ENCODE measurements at regions not wholly inside any gene's neighbourhood (a gene's known extent, or its start where the extent isn't known, plus 50 kb on each side); places are given as distances from the start of the nearest gene placed in this dataset.

DNA sequence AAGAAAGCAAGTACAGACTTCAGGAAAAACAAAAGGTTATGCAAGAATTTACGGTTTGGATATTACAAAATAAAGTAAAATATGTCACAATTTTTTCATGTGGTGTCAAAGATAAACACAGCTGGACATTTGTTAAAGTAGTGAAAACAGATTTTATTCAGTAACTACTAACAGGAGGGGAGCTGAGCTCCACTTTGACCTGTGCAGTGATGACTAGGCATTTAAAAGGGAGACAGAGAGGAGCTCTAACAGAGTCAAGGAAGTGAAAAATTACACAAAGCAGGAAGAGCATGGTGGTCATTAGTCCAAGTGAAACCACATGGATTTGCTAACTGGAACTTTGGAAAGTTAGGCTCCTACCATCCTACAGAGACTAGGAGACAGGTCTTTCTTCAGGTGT lies 263.6 kb upstream of the PCSK5 start:
- H3K4me1 ChIP-seq (ENCODE audit: insufficient read depth, low read length) = no peaks in the 10 kb centered on the region
- no peak overlapping the region for H3K4me3 ChIP-seq (ENCODE audit: low read length)
- no peaks in the 10 kb centered on the region for H3K27me3 ChIP-seq (ENCODE audit: insufficient read depth, low read length)
- no peak overlapping the region for H3K27ac ChIP-seq (ENCODE audit: low read length)
- H3K36me3 ChIP-seq (ENCODE audit: insufficient read depth, low read depth, low read length) = no peaks in the 10 kb centered on the region
- no peaks in the 10 kb centered on the region for H3K9me3 ChIP-seq (ENCODE audit: insufficient read depth, low read depth, low read length)
- H3K9ac ChIP-seq (ENCODE audit: low read depth, low read length) = no peak overlapping the region

DNA sequence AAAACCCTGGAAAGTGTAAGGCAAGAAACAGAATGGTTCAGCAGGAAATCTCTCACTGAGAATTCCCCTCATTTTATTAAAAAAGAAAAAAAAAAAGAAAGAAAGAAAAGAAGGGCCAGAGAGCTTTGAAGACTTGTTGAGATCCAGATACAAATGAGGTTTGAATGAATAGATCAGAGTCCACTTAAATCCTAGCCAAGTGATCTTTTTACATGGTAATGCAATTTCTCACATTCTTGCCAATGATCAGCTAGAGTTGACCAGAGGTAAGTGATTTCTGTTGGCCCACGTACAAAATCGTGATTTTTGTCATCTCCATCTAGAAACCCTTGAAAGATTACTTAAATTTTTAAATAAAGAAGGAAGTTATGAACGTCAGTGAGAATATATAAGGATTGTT lies 261.5 kb upstream of the PCSK5 start:
- H3K4me3 ChIP-seq (ENCODE audit: low read length) = no peak overlapping the region
- H3K27ac ChIP-seq (ENCODE audit: low read length) = no peak overlapping the region
- no peaks in the 10 kb centered on the region for H3K4me1 ChIP-seq (ENCODE audit: insufficient read depth, low read length)
- no peaks in the 10 kb centered on the region for H3K9me3 ChIP-seq (ENCODE audit: insufficient read depth, low read depth, low read length)
- no peaks in the 10 kb centered on the region for H3K27me3 ChIP-seq (ENCODE audit: insufficient read depth, low read length)
- no peaks in the 10 kb centered on the region for H3K36me3 ChIP-seq (ENCODE audit: insufficient read depth, low read depth, low read length)
- H3K9ac ChIP-seq (ENCODE audit: low read depth, low read length) = no peak overlapping the region

- H3K4me3 ChIP-seq (ENCODE audit: low read length) = no peak overlapping the region
- no peaks in the 10 kb centered on the region for H3K27me3 ChIP-seq (ENCODE audit: insufficient read depth, low read length)
- no peaks in the 10 kb centered on the region for H3K9me3 ChIP-seq (ENCODE audit: insufficient read depth, low read depth, low read length)
- H3K27ac ChIP-seq (ENCODE audit: low read length) = no peak overlapping the region
- H3K9ac ChIP-seq (ENCODE audit: low read depth, low read length) = no peak overlapping the region
- peaks cover under 1% of the 10 kb centered on the region; the same call in 1 of the 2 replicates for H3K4me1 ChIP-seq (ENCODE audit: insufficient read depth, low read length)
- no peaks in the 10 kb centered on the region for H3K36me3 ChIP-seq (ENCODE audit: insufficient read depth, low read depth, low read length)
Observed at GRCh38 chr9:75633451-75634057, 256.9 kb upstream of the PCSK5 start.

DNA sequence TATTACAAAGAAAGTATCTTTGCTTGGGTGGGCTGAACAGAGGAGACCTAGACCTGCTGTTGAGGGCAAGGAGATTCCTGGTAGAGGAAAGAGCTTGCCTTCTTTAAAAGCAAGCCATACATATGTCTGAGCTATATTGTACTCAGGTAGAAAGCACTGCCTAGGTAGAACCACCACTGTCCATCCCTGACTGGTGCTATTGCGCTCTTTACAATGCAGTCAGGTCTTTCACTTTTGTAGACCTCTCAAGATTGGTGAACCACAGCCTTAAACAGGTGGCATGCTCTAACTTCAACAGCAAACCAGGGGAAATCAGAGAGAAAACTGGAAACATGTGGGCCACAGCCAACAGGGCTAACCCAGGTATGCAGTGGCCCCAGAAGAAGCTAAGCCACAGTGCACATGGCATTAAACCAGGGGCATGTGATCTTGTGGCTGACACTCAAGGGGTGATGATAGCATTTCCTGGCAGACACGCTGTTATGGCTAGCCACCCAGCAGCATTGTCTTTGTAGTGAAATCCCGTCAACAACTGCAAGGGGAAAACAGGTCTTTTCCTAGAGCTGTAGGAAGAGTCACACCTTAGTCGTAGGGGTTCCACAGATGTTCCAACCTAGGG lies 253.9 kb upstream of the PCSK5 start:
- no peaks in the 10 kb centered on the region for H3K36me3 ChIP-seq (ENCODE audit: insufficient read depth, low read depth, low read length)
- no peak overlapping the region for H3K9ac ChIP-seq (ENCODE audit: low read depth, low read length)
- H3K9me3 ChIP-seq (ENCODE audit: insufficient read depth, low read depth, low read length) = no peaks in the 10 kb centered on the region
- H3K4me3 ChIP-seq (ENCODE audit: low read length) = no peak overlapping the region
- H3K27me3 ChIP-seq (ENCODE audit: insufficient read depth, low read length) = no peaks in the 10 kb centered on the region
- no peak overlapping the region for H3K27ac ChIP-seq (ENCODE audit: low read length)
- peaks cover 11% of the 10 kb centered on the region; the same call in 1 of the 2 replicates for H3K4me1 ChIP-seq (ENCODE audit: insufficient read depth, low read length)

DNA sequence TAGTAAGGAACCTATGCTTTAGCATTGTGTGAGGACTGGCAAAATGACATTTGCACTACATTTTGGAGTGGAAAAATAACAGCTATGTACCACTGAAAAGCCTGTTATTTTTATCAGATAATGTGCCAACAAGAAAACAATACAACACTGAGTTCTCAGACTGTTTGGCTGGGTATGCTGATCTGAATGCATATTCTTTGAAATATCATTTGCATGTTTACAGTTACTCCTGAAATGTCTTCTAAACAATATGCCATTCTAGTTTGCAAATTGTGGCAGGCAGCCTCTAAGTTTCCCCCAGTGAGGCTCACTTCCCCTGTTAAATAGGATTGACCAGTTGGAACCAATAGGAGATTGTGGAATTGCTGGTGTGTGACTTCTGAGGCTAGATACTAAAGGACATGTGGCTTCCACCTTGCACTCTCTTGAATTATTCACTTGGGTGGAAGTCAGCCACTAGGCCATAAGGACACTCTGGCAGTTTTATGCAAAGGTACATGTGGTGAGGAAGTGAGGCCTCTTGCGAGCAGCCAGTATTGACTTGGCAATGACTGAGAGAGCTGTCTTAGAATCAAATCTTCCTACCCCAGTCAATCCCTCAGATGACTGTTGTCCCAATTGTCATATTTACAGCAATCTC lies 250.4 kb upstream of the PCSK5 start:
- Histone ChIP-seq H3K4me3 (ENCODE audit: low read length) (no peak overlapping the region), H3K9me3 (ENCODE audit: insufficient read depth, low read depth, low read length) (no peaks in the 10 kb centered on the region), H3K27ac (ENCODE audit: low read length) (no peak overlapping the region)

DNA sequence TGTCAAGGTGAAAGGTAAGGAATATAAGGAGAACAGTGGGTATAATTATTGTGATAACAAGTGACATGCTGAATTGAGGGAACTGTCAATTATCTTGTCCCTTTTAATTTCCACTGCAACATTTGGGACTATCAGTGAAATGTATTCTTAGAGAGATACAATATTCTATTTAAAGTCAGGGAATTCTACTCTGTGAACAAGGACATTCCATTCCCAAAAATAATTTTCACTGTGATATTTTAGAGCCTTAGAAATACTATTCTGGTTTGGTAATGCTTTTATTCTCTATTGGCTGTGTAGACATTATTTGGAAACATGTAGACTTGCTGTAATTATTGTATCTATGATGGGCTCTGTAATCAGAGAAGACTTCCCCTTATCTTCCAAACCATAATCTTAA lies 248.0 kb upstream of the PCSK5 start:
- no peak overlapping the region for H3K9ac ChIP-seq (ENCODE audit: low read depth, low read length)
- H3K4me1 ChIP-seq (ENCODE audit: insufficient read depth, low read length) = peaks cover 11% of the 10 kb centered on the region; the same call in 1 of the 2 replicates
- H3K9me3 ChIP-seq (ENCODE audit: insufficient read depth, low read depth, low read length) = no peaks in the 10 kb centered on the region
- no peak overlapping the region for H3K27ac ChIP-seq (ENCODE audit: low read length)
- no peak overlapping the region for H3K4me3 ChIP-seq (ENCODE audit: low read length)
- no peaks in the 10 kb centered on the region for H3K27me3 ChIP-seq (ENCODE audit: insufficient read depth, low read length)
- no peaks in the 10 kb centered on the region for H3K36me3 ChIP-seq (ENCODE audit: insufficient read depth, low read depth, low read length)

More for the DNA sequence above, 250.4 kb upstream of the PCSK5 start:
- Histone ChIP-seq H3K9ac (ENCODE audit: low read depth, low read length) (no peak overlapping the region), H3K36me3 (ENCODE audit: insufficient read depth, low read depth, low read length) (no peaks in the 10 kb centered on the region), H3K27me3 (ENCODE audit: insufficient read depth, low read length) (no peaks in the 10 kb centered on the region), H3K4me1 (ENCODE audit: insufficient read depth, low read length) (peaks cover 11% of the 10 kb centered on the region; the same call in 1 of the 2 replicates)

DNA sequence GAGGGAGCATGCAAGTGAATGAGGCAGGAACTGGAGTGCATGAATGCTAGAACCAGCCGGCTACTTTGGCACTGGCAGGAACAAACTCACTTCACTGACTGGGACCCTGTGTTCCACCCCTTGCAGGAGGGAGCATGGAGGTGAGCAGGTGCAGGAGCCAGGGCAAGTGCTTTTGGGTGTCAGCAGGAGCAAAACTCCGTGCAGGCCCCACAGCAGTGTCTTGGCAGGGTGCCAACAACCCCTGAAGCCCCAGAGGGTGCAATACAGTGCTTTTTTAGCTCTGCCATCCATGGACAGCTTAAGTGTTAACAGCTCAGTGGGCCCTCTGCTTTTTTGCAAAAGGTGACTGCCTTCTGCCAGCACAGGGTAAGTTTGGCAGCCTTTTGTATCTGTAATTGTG lies 245.8 kb upstream of the PCSK5 start:
- peaks cover 7% of the 10 kb centered on the region; the same call in 1 of the 2 replicates for H3K4me1 ChIP-seq (ENCODE audit: insufficient read depth, low read length)

GRCh38 chr9:75648034-75648433 lies 242.4 kb upstream of the PCSK5 start:
- no peak overlapping the region for H3K4me3 ChIP-seq (ENCODE audit: low read length)
- H3K27ac ChIP-seq (ENCODE audit: low read length) = no peak overlapping the region
- no peaks in the 10 kb centered on the region for H3K36me3 ChIP-seq (ENCODE audit: insufficient read depth, low read depth, low read length)
- H3K27me3 ChIP-seq (ENCODE audit: insufficient read depth, low read length) = no peaks in the 10 kb centered on the region
- H3K9me3 ChIP-seq (ENCODE audit: insufficient read depth, low read depth, low read length) = no peaks in the 10 kb centered on the region
- no peak overlapping the region for H3K9ac ChIP-seq (ENCODE audit: low read depth, low read length)
- no peaks in the 10 kb centered on the region for H3K4me1 ChIP-seq (ENCODE audit: insufficient read depth, low read length)

More for the DNA sequence above, 245.8 kb upstream of the PCSK5 start:
- no peaks in the 10 kb centered on the region for H3K9me3 ChIP-seq (ENCODE audit: insufficient read depth, low read depth, low read length)
- no peak overlapping the region for H3K4me3 ChIP-seq (ENCODE audit: low read length)
- H3K27me3 ChIP-seq (ENCODE audit: insufficient read depth, low read length) = no peaks in the 10 kb centered on the region
- no peak overlapping the region for H3K27ac ChIP-seq (ENCODE audit: low read length)
- H3K36me3 ChIP-seq (ENCODE audit: insufficient read depth, low read depth, low read length) = no peaks in the 10 kb centered on the region
- no peak overlapping the region for H3K9ac ChIP-seq (ENCODE audit: low read depth, low read length)

GRCh38 chr9:75649060-75649459 lies 241.4 kb upstream of the PCSK5 start:
- H3K4me3 ChIP-seq (ENCODE audit: low read length) = no peak overlapping the region
- H3K27ac ChIP-seq (ENCODE audit: low read length) = no peak overlapping the region

GRCh38 chr9:75651709-75652108 lies 238.8 kb upstream of the PCSK5 start:
- no peak overlapping the region for H3K4me3 ChIP-seq (ENCODE audit: low read length)
- no peak overlapping the region for H3K9ac ChIP-seq (ENCODE audit: low read depth, low read length)
- H3K27me3 ChIP-seq (ENCODE audit: insufficient read depth, low read length) = no peaks in the 10 kb centered on the region
- H3K27ac ChIP-seq (ENCODE audit: low read length) = no peak overlapping the region
- H3K4me1 ChIP-seq (ENCODE audit: insufficient read depth, low read length) = no peaks in the 10 kb centered on the region
- H3K36me3 ChIP-seq (ENCODE audit: insufficient read depth, low read depth, low read length) = no peaks in the 10 kb centered on the region
- H3K9me3 ChIP-seq (ENCODE audit: insufficient read depth, low read depth, low read length) = no peaks in the 10 kb centered on the region

More at GRCh38 chr9:75649060-75649459, 241.4 kb upstream of the PCSK5 start:
- no peaks in the 10 kb centered on the region for H3K9me3 ChIP-seq (ENCODE audit: insufficient read depth, low read depth, low read length)
- no peak overlapping the region for H3K9ac ChIP-seq (ENCODE audit: low read depth, low read length)
- no peaks in the 10 kb centered on the region for H3K36me3 ChIP-seq (ENCODE audit: insufficient read depth, low read depth, low read length)
- H3K4me1 ChIP-seq (ENCODE audit: insufficient read depth, low read length) = no peaks in the 10 kb centered on the region
- no peaks in the 10 kb centered on the region for H3K27me3 ChIP-seq (ENCODE audit: insufficient read depth, low read length)

GRCh38 chr9:75653335-75653734 lies 237.1 kb upstream of the PCSK5 start:
- Histone ChIP-seq H3K27ac (ENCODE audit: low read length) (no peak overlapping the region), H3K4me1 (ENCODE audit: insufficient read depth, low read length) (no peaks in the 10 kb centered on the region), H3K9ac (ENCODE audit: low read depth, low read length) (no peak overlapping the region), H3K27me3 (ENCODE audit: insufficient read depth, low read length) (no peaks in the 10 kb centered on the region), H3K9me3 (ENCODE audit: insufficient read depth, low read depth, low read length) (no peaks in the 10 kb centered on the region), H3K4me3 (ENCODE audit: low read length) (no peak overlapping the region), H3K36me3 (ENCODE audit: insufficient read depth, low read depth, low read length) (no peaks in the 10 kb centered on the region)

- Histone ChIP-seq H3K36me3 (ENCODE audit: insufficient read depth, low read depth, low read length) (no peaks in the 10 kb centered on the region), H3K9ac (ENCODE audit: low read depth, low read length) (no peak overlapping the region), H3K4me3 (ENCODE audit: low read length) (no peak overlapping the region), H3K27ac (ENCODE audit: low read length) (no peak overlapping the region), H3K27me3 (ENCODE audit: insufficient read depth, low read length) (no peaks in the 10 kb centered on the region), H3K4me1 (ENCODE audit: insufficient read depth, low read length) (no peaks in the 10 kb centered on the region), H3K9me3 (ENCODE audit: insufficient read depth, low read depth, low read length) (no peaks in the 10 kb centered on the region)
Observed at GRCh38 chr9:75653750-75654149, 236.7 kb upstream of the PCSK5 start.
